Endothelial cell of umbilical vein (primary cell): ENCODE measurements at regions not wholly inside any gene's neighbourhood (a gene's known extent, or its start where the extent isn't known, plus 50 kb on each side); places are given as distances from the start of the nearest gene placed in this dataset.

ENCODE experiments used
- BruUV-seq: library from RNA; stranded (reverse); fragments of 400-500 nt; replicated peaks from 2 replicates; lab custom pipeline; 2021; lab: Mats Ljungman, UMichigan
- CTCF ChIA-PET: fragments of 300-600, 350-600 bp; sonication (Branson Sonifier 250); formaldehyde crosslinking; loops from one replicate; lab custom pipeline; 2021; ENCODE audit warnings: antibody characterized with exemption, inconsistent platforms; lab: Charles Lee
- POLR2A ChIA-PET: fragments of 300-600, 350-600 bp; sonication (Branson Sonifier 250); formaldehyde crosslinking; loops from one replicate; lab custom pipeline; 2021; ENCODE audit warnings: antibody characterized with exemption, inconsistent platforms; lab: Charles Lee
- DNase-seq: peaks from one replicate; pipeline ENCODE4 v3.0.0-alpha.2; 2011; ENCODE audit warnings: low read depth, low spot score
- FAIRE-seq: peaks from 2 replicates; lab custom pipeline; 2011; peaks lifted over from hg19 to GRCh38; lab: Jason Lieb, UNC
- H2AFZ ChIP-seq: 2 replicates; pipeline ENCODE4 v1.6.0; 2012; ENCODE audit warnings: low read depth, low read length, control low read depth, inconsistent platforms
- H3K27ac ChIP-seq: 2 replicates; pipeline ENCODE4 v1.5.1; 2011; ENCODE audit warnings: low read depth, mild to moderate bottlenecking, control low read depth, low read length, moderate library complexity; ENCODE audit not compliant: insufficient read depth
- H3K27me3 ChIP-seq, 2 experiments: 2 replicates each; pipeline versions ENCODE4 v1.6.0 to v1.6.1; 2011; ENCODE audit warnings: low read length in 2 of 2, mixed read lengths in 1 of 2; ENCODE audit not compliant: control insufficient read depth in 2 of 2, insufficient read depth in 2 of 2
- H3K36me3 ChIP-seq, 2 experiments: 2 replicates in 1 of 2; 3 replicates in 1 of 2; pipeline ENCODE4 v1.5.1; 2011; ENCODE audit warnings: low read length in 2 of 2, mild to moderate bottlenecking in 1 of 2, moderate library complexity in 1 of 2; ENCODE audit not compliant: control insufficient read depth in 2 of 2, insufficient read depth in 2 of 2; ENCODE audit errors: extremely low read depth in 1 of 2
- H3K4me1 ChIP-seq: 3 replicates; pipeline ENCODE4 v1.5.1; 2011; ENCODE audit warnings: mild to moderate bottlenecking, low read length; ENCODE audit not compliant: control insufficient read depth, insufficient read depth; ENCODE audit errors: extremely low read depth
- H3K4me2 ChIP-seq: 2 replicates; pipeline ENCODE4 v1.6.1; 2011; ENCODE audit warnings: low read length, control low read depth, mixed read lengths; ENCODE audit not compliant: insufficient read depth
- H3K4me3 ChIP-seq, 3 experiments: fragments of 200-600 bp in 1 of 3; sonication (generic), shearing (Covaris generic) in 1 of 3; replicated peaks in 1 of 3; 2 replicates each; pipeline ENCODE4 v1.5.1; 2011 to 2016; ENCODE audit warnings: control low read depth in 3 of 3, low read length in 3 of 3, mild to moderate bottlenecking in 2 of 3, inconsistent platforms in 1 of 3, low read depth in 1 of 3, moderate library complexity in 1 of 3; ENCODE audit not compliant: insufficient read depth in 1 of 3
- H3K79me2 ChIP-seq: 2 replicates; pipeline ENCODE4 v1.6.0; 2012; ENCODE audit warnings: low read length, inconsistent platforms; ENCODE audit not compliant: control insufficient read depth, insufficient read depth
- H3K9ac ChIP-seq: replicated peaks from 2 replicates; pipeline ENCODE3; 2011; ENCODE audit warnings: low read length, control low read depth; ENCODE audit not compliant: insufficient read depth; ENCODE audit errors: extremely low read depth
- H3K9me1 ChIP-seq: replicated peaks from 3 replicates; pipeline ENCODE4 v1.6.0; 2011; ENCODE audit warnings: mild to moderate bottlenecking, low read length; ENCODE audit not compliant: control insufficient read depth, insufficient read depth; ENCODE audit errors: extremely low read depth
- H3K9me3 ChIP-seq: replicated peaks from 2 replicates; pipeline ENCODE4 v1.5.1; 2012; ENCODE audit warnings: low read length, inconsistent platforms; ENCODE audit not compliant: control insufficient read depth, insufficient read depth
- H4K20me1 ChIP-seq: replicated peaks from 2 replicates; pipeline ENCODE3; 2011; ENCODE audit warnings: mild to moderate bottlenecking, low read length; ENCODE audit not compliant: control insufficient read depth, insufficient read depth; ENCODE audit errors: extremely low read depth
- EZH2 ChIP-seq: IDR thresholded peaks from 2 replicates; pipeline ENCODE4 v1.6.1; 2012; ENCODE audit warnings: borderline replicate concordance, low read depth, mild to moderate bottlenecking, moderate library complexity, low read length, inconsistent platforms; ENCODE audit not compliant: severe bottlenecking
- FOS ChIP-seq: IDR thresholded peaks from 2 replicates; pipeline ENCODE4 v1.6.1; 2011; ENCODE audit warnings: mild to moderate bottlenecking, low read length, moderate library complexity, borderline replicate concordance; ENCODE audit not compliant: insufficient read depth
- GATA2 ChIP-seq: IDR thresholded peaks from 2 replicates; pipeline ENCODE4 v1.7.0; 2011; ENCODE audit warnings: low read depth, mild to moderate bottlenecking, moderate library complexity, mixed read lengths, low read length; ENCODE audit not compliant: insufficient read length, insufficient read depth
- JUN ChIP-seq: IDR thresholded peaks from 2 replicates; pipeline ENCODE4 v1.6.1; 2011; ENCODE audit warnings: borderline replicate concordance, low read depth; ENCODE audit not compliant: insufficient read length, insufficient read depth
- MYC ChIP-seq: IDR thresholded peaks from one replicate; pipeline ENCODE4 v1.6.1; 2011; ENCODE audit warnings: mild to moderate bottlenecking, low read depth, low read length
- POLR2A ChIP-seq: IDR thresholded peaks from 2 replicates; pipeline ENCODE4 v1.6.1; 2012; ENCODE audit warnings: low read depth, mild to moderate bottlenecking, control low read depth, low read length
- POLR2AphosphoS5 ChIP-seq: IDR thresholded peaks from 2 replicates; pipeline ENCODE4 v1.6.1; 2012; ENCODE audit warnings: low read depth, mild to moderate bottlenecking, control low read depth, low read length, moderate library complexity; ENCODE audit not compliant: insufficient read depth
- dilution Hi-C: fragments of 300-500 bp; cut with MboI; formaldehyde crosslinking; loops from one replicate; pipeline ENCODE4 v1.15.0; 2019; ENCODE audit warnings: low sequenced_read_pairs; ENCODE audit not compliant: extremely low pct_ligation_motif_present
- intact Hi-C: fragments of 100-400 bp; cut with micrococcal nuclease; formaldehyde crosslinking; loops from one replicate; pipeline ENCODE4 v1.10.0; 2022
- TF ChIP-seq, protein P1 (sequence below), 2 donors: IDR thresholded peaks; 1 replicate in 1 of 2; 2 replicates in 1 of 2; pipeline ENCODE4 v1.5.1; 2011; ENCODE audit warnings: low read length in 2 of 2, mild to moderate bottlenecking in 2 of 2, moderate library complexity in 2 of 2, control low read depth in 1 of 2, inconsistent platforms in 1 of 2, low read depth in 1 of 2; ENCODE audit not compliant: insufficient read depth in 1 of 2; ENCODE audit errors: extremely low read depth in 1 of 2
- TF ChIP-seq, protein P2 (sequence below): IDR thresholded peaks from 2 replicates; pipeline ENCODE4 v1.6.1; 2011; ENCODE audit not compliant: insufficient read depth, insufficient read length

DNA sequence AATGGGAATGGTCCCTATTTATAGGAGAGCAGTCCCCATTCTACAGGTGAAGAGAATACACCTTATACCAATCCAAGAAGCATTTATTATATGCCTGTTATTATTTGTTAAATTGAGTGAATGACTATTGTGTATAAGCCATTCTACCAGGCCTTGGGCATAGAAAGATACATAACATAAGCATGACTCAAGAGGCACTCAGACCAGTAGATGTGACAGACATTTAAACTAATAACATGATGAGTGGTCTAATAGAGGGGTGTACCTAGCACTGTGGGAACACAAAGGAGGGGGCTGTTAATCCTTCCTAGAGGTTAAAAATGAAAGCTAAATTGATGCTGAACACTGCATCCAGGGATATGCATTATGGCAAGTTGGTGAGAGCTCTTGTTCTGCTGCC, 145.0 kb upstream of the TNC start:
- Histone ChIP-seq H3K4me2 (no peak overlapping the region), H4K20me1 (no peaks in the 10 kb centered on the region), H3K79me2 (no peaks in the 10 kb centered on the region), H3K27ac (no peak overlapping the region), H3K9me1 (no peaks in the 10 kb centered on the region), H3K9me3 (peaks cover 2% of the 10 kb centered on the region), H3K36me3 (no peaks in the 10 kb centered on the region), H3K4me3 (no peak overlapping the region), H2AFZ (no peak overlapping the region), H3K27me3 (no peaks in the 10 kb centered on the region), H3K9ac (no peak overlapping the region), H3K4me1 (no peaks in the 10 kb centered on the region)
- dilution Hi-C loops, result no loop called here
- DNase-seq (no peak), FAIRE-seq (no peak)
- intact Hi-C loops, result no loop called here
- BruUV-seq, result no TSS peak
- ChIA-PET POLR2A (no interaction called here), CTCF (no interaction called here)
- TF ChIP-seq MYC (no peak), POLR2A (no peak), POLR2AphosphoS5 (no peak), FOS (no peak), JUN (no peak), EZH2 (no peak), GATA2 (no peak)
- TF ChIP-seq, protein P1, sequence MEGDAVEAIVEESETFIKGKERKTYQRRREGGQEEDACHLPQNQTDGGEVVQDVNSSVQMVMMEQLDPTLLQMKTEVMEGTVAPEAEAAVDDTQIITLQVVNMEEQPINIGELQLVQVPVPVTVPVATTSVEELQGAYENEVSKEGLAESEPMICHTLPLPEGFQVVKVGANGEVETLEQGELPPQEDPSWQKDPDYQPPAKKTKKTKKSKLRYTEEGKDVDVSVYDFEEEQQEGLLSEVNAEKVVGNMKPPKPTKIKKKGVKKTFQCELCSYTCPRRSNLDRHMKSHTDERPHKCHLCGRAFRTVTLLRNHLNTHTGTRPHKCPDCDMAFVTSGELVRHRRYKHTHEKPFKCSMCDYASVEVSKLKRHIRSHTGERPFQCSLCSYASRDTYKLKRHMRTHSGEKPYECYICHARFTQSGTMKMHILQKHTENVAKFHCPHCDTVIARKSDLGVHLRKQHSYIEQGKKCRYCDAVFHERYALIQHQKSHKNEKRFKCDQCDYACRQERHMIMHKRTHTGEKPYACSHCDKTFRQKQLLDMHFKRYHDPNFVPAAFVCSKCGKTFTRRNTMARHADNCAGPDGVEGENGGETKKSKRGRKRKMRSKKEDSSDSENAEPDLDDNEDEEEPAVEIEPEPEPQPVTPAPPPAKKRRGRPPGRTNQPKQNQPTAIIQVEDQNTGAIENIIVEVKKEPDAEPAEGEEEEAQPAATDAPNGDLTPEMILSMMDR (IDR thresholded peaks at IDR 0.05; ENCODE audit: extremely low read depth in 1 of 2, insufficient read depth in 1 of 2, low read depth in 1 of 2, low read length in 2 of 2), result no peak
- TF ChIP-seq, protein P2, sequence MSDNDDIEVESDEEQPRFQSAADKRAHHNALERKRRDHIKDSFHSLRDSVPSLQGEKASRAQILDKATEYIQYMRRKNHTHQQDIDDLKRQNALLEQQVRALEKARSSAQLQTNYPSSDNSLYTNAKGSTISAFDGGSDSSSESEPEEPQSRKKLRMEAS, result no peak
